ENCODE measurements at regions not wholly inside any gene's neighbourhood (a gene's known extent, or its start where the extent isn't known, plus 50 kb on each side); places are given as distances from the start of the nearest gene placed in this dataset.

- TF ChIP-seq CTCF (IDR thresholded peaks at IDR 0.05): no peak
- TF ChIP-seq POLR2A (IDR thresholded peaks at IDR 0.05): no peak
These were observed 103.7 kb upstream of the CD93 start for GRCh38 chr20:23189854-23190253.
